Astrocyte of the hippocampus (primary cell): ENCODE measurements at regions not wholly inside any gene's neighbourhood (a gene's known extent, or its start where the extent isn't known, plus 50 kb on each side); places are given as distances from the start of the nearest gene placed in this dataset.

Experiments
- DNase-seq: peaks from one replicate; pipeline ENCODE4 v3.0.0; 2011; ENCODE audit warnings: low read depth, low spot score

GRCh38 chr3:177932346-177932745, 603.9 kb upstream of the KCNMB2 start:
- peak; percentile 41 for DNase-seq

GRCh38 chr3:177932750-177933660, 603.2 kb upstream of the KCNMB2 start:
- peak; percentile 73 for DNase-seq

- peak; percentile 67 for DNase-seq
Observed at GRCh38 chr3:177934001-177934891, 602.0 kb upstream of the KCNMB2 start.

GRCh38 chr3:177935047-177935446, 601.2 kb upstream of the KCNMB2 start:
- DNase-seq, result no peak

GRCh38 chr3:177936721-177937120, 599.5 kb upstream of the KCNMB2 start:
- DNase-seq, result no peak

- no peak for DNase-seq
Observed at GRCh38 chr3:177942911-177943310, 593.3 kb upstream of the KCNMB2 start.

- no peak for DNase-seq
Observed at GRCh38 chr3:177944228-177944661, 592.0 kb upstream of the KCNMB2 start.

GRCh38 chr3:177946048-177946447, 590.2 kb upstream of the KCNMB2 start:
- no peak for DNase-seq

GRCh38 chr3:177946497-177946896, 589.7 kb upstream of the KCNMB2 start:
- DNase-seq, result no peak

GRCh38 chr3:177946936-177947335, 589.3 kb upstream of the KCNMB2 start:
- DNase-seq, result no peak

GRCh38 chr3:177947901-177948300, 588.3 kb upstream of the KCNMB2 start:
- no peak for DNase-seq

- no peak for DNase-seq
Observed at GRCh38 chr3:177948716-177949425, 587.4 kb upstream of the KCNMB2 start.

GRCh38 chr3:177959188-177959587, 577.0 kb upstream of the KCNMB2 start:
- no peak for DNase-seq

- DNase-seq, result peak; percentile 24
Observed at GRCh38 chr3:177960014-177960413, 576.2 kb upstream of the KCNMB2 start.

- DNase-seq, result no peak
Observed at GRCh38 chr3:177960722-177961121, 575.5 kb upstream of the KCNMB2 start.

GRCh38 chr3:177961784-177962183, 574.5 kb upstream of the KCNMB2 start:
- no peak for DNase-seq

GRCh38 chr3:177966493-177966892, 569.7 kb upstream of the KCNMB2 start:
- no peak for DNase-seq

GRCh38 chr3:177968891-177969290, 567.3 kb upstream of the KCNMB2 start:
- DNase-seq, result no peak

GRCh38 chr3:177973241-177973840, 562.9 kb upstream of the KCNMB2 start:
- DNase-seq, result peak; percentile 44

GRCh38 chr3:177976241-177976640, 560.0 kb upstream of the KCNMB2 start:
- DNase-seq, result no peak

- no peak for DNase-seq
Observed at GRCh38 chr3:177976866-177977265, 559.4 kb upstream of the KCNMB2 start.
